ENCODE measurements at regions not wholly inside any gene's neighbourhood (a gene's known extent, or its start where the extent isn't known, plus 50 kb on each side); places are given as distances from the start of the nearest gene placed in this dataset.

DNA sequence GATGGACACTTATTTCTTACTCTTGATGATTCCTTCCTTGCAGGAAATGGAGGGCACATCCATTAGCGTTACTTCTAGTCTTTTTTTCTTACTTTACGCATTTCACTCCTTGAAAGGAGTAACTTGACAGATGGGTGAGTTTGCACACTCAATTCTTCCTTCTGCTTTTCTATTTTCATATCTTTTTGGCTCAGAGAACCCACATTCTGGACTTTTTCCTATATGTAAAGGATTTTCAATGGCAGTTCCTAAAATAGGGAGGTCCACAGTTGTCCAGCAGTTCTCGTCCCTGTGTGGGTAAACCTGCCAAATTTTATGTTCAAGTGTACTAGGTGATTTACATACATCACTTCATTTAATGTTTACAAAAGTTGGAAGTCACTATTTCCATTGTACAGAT, 440.0 kb upstream of the KIRREL3 start:
- DNase-seq (ENCODE audit: low read depth in 3 of 3) = no peak

DNA sequence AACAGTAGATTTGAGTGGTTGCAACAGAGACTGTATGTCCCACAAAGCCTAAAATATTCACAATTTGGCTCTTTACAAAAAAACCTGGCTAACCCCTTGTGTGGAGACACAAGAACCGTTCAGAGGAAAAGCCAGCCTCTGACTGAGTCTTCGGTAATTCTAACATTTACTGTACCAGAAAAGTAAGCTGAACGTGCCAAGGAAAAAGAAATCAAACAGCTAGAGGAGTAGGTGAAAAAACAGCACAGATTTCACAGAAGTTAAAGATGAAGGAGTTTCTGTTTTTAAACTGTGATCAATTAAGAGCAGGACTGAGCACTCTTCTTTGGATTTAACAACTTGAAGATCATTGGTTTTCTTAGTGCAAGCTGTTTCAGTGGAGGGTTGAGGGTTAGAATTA, 424.7 kb upstream of the KIRREL3 start:
- no peak for DNase-seq (ENCODE audit: low read depth in 3 of 3)

DNA sequence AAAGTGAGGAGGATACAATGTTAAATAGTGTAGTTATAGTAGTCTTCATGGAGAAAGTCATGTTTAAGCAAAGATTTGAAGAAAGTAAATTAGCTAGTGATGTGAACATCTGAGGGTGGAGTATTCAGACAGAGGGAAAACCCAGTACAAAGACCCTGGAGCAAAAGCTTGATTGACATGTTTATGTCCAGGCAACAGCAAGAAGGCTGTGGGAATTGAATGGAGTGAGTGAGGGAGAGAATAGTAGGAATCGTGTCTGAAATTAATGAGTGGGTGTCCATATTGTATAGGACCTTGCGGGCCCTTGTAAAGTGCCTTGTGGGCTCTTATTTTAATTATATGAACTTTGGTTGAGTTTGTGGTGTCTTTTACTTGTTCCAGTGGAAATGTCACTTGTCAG, 424.1 kb upstream of the KIRREL3 start:
- DNase-seq (ENCODE audit: low read depth in 3 of 3) = no peak

DNA sequence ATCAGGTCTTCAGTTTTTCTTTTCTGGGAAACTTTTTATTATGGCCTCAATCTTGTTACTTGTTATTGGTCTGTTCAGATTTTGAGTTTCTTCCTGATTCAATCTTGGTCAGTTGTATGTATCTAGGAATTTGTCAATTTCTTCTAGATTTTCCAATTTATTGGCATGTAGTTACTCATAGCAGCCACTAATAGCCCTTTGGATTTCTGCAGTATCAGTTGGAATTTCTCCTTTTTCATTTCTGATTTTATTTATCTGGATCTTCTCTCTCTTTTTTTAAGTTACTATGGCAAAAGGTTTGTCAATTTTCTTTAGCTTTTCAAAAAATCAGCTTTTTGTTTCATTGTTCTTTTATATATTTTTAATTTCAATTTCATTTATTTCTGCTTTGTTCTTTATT, 419.6 kb upstream of the KIRREL3 start:
- DNase-seq (ENCODE audit: low read depth in 3 of 3) = no peak

DNA sequence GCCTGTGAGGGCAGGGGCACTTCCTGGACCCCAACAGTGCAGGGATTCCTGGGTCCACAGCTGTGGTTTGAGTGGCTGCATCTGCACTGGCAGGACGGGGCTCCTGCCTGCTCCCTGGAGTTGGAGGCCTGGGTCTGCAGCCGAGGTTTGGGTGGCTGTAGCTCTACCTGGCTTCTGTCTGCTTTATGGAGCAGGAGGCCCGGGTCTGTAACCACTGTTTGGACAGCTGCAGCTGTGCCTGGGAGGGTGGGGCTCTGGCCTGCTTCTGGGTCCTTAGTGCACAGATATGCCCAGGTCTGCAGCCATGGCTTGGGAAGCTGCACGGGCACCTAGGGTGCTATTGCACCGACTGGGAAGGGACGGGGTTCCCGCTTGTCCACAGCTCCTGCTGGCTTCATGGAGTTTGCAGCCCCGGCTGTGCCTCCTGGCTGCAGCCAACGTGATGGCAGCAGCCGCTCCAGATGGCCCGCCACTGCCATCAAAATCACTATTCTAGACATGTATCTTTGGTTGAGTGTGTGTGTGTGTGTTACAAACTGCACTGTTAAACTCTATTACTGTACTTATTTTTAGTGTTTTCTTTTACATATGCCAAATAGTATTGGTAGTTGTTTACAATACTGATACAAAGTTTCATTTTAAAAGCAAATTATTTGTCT, 412.3 kb upstream of the KIRREL3 start:
- no peak for DNase-seq (ENCODE audit: low read depth in 3 of 3)

DNA sequence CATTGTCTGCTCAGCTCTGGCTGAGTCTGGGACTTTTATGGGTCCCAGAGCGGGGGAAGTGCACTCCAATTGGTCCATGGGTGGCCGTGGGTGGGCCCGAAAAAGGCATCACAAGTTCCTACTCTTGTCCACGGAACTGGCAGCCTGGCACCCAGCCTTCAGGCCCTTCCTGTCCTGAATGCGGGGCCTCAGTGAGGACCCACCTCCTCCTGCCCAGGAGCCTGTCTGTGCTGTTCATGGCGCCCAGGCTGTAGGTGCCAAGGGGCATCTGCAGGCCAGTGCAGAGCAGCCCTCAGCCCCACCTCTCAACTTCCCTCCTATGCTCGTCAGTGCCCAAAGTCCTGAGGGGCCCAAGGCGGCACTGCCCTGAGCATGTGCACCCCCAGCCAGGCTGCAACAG, 411.7 kb upstream of the KIRREL3 start:
- DNase-seq (ENCODE audit: low read depth in 3 of 3) = no peak

DNA sequence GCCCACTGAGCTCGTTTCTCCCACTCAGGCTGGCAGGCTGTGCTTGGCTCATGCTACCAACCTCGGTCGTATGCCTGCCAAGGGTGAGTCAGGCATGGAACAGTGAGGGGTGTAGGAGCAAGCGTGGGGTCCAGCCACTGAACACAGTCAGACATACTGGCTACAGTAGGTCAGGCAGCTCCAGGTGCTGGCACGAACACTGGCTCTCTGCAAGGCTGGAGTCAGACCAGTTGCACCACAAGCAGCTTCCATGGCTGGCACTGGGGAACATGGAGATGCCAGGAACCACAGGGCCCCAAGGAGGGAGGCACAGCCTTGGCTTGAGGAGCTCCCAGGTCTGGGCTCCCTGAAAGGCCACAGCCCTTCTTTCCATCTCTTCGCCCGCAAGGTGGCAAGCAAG, 410.7 kb upstream of the KIRREL3 start:
- DNase-seq (ENCODE audit: low read depth in 3 of 3) = no peak

DNA sequence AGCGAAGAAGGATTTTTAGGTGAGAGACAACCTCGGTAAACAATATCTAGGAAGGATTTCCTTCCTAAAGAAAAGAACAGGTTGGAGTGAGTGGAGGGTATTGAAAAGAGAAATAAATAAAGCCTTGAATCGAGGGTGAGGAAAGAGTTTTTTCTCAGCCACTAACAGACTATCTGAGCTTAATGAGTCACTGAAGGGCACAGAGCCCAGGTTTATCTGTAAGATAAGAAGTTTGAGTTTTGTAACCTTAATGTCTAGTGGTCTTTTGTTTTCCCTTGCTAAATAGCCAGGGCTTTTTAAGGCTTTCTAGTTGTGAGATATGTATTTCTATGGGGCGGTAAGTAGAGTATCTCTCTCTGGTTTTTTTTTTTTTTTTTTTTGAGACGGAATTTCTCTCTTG, 394.5 kb upstream of the KIRREL3 start:
- no peak for DNase-seq (ENCODE audit: low read depth in 3 of 3)

DNA sequence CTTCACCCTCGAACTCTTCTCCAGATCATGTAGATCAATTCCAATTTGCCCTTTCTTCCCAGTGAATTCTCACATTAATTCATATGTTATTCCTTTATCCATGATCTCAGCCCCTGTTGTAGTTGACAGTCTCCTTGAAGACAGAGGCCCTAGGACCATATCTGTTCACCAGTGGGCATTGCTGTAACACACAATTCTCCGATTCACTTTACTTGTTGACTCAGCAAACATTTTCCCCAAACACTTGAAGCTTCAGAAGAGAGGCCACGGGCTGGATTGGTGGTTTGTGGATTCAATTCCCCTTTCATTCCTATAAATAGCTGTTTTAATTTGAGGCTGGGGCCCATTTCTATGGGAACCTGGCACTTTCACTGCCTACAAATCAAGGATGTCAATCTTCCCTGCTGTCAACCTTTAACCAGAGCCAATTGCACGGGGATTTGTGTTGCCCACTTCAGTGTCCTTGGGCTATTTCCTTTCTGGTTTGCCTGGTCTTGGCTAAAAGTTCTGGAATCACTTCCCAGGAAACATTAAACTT, 393.0 kb upstream of the KIRREL3 start:
- no peak for DNase-seq (ENCODE audit: low read depth in 3 of 3)

DNA sequence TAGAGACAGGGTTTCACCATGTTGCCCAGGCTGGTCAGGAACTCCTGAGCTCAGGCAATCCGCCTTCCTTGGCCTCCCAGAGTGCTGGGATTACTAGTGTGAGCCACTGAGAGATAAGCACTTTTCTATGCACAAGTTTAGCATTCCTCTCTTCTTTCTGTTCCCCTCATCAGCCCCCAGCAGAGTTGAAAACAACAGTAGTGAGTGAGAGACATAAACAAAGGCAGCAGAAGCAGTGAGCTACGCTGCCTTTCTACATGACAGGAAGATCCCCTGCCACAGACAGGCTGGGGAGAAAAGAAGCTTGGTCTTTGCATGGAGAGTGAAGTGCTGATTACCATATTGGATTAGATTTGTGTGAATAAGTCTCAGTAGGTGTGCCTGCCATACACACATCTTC, 392.0 kb upstream of the KIRREL3 start:
- no peak for DNase-seq (ENCODE audit: low read depth in 3 of 3)

DNA sequence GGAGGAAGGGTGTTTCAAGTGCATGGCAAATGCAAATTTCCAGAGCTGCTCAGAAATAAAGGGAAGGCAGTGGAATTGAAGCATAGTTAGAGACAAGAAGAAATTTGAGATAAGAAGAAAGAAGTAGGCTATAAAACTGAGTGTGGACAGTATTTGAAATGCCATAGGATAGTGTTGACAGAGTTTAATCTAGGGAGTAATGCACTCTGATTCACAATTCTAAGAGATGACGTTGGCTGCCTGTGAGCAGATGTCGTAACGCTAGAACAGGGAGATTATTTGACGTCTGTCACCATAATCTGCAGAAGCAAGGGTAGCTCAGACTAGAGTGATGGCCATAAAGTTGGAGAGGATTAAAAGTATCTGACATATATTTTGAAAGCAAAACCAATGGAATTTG, 389.9 kb upstream of the KIRREL3 start:
- no peak for DNase-seq (ENCODE audit: low read depth in 3 of 3)

DNA sequence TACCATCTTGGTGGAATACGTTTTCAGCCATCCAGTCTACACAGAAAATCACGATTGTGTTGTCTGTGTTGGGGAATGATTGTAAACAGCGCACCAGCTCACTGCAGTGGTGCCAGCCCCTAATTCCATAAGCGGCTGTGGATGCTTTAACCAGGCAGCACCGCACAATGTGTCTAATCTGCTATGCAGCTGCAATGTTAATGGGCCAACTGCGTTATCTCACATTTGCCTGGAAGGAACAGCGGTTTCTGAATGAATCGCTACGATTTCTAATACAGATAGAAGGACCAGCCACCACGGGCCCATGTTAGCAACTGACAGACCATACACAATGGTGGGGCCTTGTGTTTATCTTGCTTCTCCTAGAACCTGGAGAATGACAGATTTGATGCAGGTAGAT, 384.5 kb upstream of the KIRREL3 start:
- no peak for DNase-seq (ENCODE audit: low read depth in 3 of 3)

DNA sequence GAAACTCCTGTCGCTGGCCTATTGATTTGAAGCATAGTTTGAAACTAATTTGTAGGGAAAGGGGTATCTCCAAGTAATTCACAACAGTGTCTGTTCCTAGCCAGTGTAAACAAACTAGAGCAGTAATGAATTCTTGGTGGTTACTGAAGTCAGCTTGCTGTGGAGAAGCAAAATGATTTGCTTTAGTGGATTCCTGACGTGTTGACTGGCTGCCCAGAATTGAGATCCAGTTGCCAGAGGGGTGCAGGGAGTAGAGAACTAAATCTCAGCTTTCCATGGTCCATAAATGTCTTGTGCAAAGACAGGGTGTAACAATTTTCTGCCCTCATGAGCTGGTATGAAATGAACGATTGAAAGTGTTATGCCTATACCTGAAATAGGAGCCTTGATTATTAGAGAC, 382.5 kb upstream of the KIRREL3 start:
- no peak for DNase-seq (ENCODE audit: low read depth in 3 of 3)

DNA sequence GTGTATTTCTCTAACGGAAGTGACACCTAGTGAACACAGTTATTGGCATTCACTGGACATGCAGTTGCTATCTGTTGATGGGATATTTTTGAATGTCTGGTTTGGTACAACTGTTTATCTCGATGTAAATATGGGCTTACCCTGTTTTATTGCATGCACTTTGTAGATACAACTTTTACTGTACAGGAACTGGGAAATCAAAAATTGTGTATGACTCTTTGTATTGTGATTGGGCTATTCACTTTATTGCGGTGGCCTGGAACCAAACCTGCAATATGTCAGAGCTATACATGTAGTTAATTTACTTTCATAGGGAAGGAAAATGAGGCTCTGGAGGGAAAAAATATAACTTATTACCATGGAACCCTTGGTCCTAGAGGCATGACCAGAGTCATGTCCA, 380.7 kb upstream of the KIRREL3 start:
- no peak for DNase-seq (ENCODE audit: low read depth in 3 of 3)

DNA sequence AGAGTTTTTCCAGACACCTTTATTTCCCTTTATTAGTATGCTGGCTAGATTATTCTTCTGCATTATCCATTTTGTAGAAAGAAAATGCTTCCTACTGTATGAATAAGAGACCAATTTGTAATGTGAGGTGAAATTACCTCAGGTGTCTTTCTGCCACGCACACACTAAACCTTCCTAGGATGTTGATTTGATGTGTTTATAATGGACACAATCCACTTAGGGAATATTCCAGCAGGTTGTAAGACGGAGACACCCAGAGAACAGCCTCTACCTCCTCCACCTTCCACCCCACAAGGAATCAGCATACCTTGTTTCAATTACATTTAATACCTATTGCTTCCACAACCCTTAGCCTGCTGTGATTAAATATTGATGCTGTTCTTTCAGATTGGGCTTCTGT, 379.1 kb upstream of the KIRREL3 start:
- DNase-seq (ENCODE audit: low read depth in 3 of 3) = no peak

DNA sequence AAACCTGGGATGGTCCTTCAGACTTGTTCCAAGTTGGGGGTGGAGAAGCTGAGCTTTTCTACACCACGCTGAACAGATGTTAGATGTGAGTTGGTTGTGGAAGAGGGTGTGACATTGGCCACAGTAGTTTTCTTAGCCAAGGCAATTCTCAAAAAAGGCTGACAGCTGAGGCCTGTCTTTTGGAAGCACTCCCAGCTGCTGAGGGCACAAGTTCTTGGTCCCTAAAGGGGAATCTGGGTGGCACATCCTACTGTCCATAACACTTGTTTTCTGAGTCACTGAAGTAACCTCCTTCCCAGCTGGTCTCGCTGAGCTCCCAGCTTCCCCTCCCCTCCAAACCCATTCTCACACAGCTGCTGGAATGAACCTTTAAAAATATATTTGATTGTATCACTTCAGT, 375.7 kb upstream of the KIRREL3 start:
- DNase-seq (ENCODE audit: low read depth in 3 of 3) = no peak

DNA sequence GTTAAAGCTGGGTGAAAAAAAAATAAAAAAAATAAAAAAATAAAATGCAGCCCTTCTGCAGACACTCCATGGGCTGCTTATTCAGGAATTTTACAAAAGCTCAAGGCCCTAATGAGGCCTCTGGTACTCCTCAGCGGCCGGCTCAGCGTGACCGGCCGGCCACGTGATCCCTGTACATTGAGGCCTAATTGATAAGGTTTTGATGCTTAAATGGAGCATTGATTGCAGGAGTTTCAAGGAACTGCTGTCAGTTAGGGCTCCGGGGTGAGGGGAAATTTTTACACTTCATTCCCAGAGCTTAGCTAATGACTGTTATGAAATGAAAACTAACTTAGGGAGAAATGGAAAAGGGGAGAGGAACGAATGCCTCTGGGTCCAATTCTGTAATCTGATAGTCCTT, 368.8 kb upstream of the KIRREL3 start:
- no peak for DNase-seq (ENCODE audit: low read depth in 3 of 3)

DNA sequence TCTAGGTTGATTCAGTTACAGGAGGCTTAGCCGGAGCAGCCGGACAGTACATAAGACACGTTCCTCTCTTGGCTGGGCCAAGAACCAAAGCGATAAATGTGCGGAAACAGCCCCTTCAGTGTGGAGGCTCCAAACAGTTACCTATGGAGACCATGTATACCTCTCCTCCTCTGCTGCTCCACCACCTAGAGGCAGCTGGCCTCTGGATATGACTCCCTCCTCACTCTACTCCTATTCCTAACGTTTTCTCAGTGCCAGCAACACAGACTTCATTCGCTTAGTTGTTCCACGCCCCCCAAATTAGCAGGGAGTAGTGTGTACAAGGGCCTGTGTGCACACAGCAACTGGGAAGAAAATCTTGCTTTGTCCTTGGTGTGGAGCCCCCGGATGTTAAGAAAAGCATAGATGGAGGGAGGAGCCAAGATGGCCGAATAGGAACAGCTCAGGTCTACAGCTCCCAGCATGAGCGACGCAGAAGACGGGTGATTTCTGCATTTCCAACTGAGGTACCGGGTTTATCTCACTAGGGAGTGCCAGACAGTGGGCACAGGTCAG, 362.3 kb upstream of the KIRREL3 start:
- DNase-seq (ENCODE audit: low read depth in 3 of 3) = no peak

DNA sequence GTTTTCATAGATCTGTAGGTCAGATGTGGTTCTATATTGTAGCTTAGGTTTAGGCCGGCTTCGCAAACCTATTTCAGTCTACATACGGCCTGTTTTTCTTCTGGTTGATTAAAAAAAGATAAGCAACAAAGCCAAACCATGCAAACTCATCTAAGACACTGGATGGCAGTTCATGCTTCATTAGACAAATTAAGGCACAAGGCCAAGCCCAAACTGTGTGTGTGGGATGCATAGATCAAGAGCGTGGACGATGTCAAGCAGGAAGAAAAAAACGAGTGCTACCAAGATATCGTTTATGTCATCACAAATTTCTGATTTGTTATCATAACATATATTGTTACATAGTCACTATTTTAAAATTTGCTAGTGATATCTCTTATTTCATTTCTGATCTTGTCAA, 357.6 kb upstream of the KIRREL3 start:
- DNase-seq (ENCODE audit: low read depth in 3 of 3) = no peak

DNA sequence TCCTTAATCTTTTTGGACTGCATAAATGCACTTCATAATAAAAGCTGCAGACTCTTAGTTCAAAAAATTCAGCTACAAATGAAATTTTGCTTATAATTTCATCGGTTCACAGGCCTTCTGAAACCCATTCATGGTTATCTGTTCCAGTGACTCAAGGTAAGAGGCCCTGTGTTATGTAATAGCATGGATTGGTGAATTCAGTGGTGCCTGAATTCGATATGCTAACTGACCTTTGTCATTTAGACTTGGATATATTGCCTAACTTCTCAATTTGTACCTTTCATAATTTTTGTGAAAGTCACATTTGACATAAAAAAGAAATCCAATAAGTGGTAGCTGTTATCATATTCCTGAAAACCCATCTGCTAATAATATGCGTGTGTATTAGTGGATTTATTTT, 349.9 kb upstream of the KIRREL3 start:
- no peak for DNase-seq (ENCODE audit: low read depth in 3 of 3)

DNA sequence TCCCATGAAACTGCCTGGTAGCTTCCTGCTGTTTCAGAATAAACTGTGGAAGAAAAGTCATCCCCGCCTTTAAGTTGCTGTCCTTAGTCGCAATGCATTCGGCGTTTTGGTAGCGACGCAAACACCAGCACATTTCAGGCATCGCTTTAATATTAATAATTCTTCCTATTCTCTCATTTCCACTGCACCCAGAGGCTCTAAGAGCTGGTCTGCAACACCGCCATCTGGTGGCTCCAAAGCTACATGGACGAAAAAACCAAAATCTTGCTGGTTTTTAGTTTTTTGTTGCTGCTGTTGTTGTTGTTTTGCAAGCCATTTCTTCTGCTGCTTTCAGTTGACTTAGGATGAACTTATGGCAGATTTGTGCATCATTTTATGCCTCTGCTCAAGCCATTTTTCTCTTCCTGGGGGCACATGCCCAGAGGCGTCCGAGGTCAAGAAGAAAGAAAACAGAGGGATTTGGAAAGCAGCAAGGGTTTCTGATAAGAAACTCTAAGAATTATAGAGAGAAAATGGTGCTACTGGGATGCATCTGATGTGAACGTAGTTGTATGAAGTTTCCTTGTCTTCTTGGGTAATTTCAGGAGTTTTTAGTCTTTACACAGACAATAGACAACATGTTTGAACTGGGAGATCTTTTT, 345.4 kb upstream of the KIRREL3 start:
- no peak for DNase-seq (ENCODE audit: low read depth in 3 of 3)

DNA sequence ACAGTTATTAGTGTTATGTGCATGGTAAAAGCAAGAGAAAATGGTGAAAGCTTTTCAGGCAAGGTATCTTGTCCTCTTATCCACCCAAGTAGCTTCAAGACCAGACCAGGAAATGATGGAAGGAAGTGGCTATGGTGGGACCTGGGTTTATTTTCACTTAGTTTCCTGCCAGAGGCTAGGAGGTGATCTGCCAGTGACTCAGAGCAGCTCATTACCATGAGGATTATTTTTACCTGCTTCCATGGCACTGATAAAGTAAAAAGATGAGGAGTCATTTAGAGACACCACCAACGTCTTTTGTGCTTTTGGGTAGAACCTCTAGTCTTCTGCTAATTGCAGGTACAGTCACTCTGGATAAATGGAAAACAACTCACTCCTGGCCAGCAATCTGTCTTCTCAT, 339.9 kb upstream of the KIRREL3 start:
- DNase-seq (ENCODE audit: low read depth in 3 of 3) = no peak

DNA sequence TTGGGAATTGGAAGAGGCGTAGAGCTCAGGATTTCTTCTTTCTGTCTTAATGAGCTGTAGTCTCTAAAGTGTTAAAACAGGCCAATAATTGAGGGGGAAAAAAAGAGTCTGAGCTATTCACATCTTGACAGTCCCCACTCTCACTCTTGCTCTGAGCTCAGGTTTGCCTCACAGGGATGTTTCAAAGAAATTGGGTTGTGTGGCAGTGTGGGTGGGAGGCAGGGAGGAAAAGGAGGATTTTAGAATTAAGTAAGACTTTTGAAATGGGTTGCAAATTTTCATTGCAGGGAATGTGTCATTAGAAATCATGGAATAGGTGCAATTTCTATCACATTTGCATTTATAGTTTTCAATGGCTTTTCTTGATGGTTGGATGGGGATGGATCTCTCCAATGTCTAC, 338.8 kb upstream of the KIRREL3 start:
- no peak for DNase-seq (ENCODE audit: low read depth in 3 of 3)
